ENCODE measurements at regions not wholly inside any gene's neighbourhood (a gene's known extent, or its start where the extent isn't known, plus 50 kb on each side); places are given as distances from the start of the nearest gene placed in this dataset.

DNA sequence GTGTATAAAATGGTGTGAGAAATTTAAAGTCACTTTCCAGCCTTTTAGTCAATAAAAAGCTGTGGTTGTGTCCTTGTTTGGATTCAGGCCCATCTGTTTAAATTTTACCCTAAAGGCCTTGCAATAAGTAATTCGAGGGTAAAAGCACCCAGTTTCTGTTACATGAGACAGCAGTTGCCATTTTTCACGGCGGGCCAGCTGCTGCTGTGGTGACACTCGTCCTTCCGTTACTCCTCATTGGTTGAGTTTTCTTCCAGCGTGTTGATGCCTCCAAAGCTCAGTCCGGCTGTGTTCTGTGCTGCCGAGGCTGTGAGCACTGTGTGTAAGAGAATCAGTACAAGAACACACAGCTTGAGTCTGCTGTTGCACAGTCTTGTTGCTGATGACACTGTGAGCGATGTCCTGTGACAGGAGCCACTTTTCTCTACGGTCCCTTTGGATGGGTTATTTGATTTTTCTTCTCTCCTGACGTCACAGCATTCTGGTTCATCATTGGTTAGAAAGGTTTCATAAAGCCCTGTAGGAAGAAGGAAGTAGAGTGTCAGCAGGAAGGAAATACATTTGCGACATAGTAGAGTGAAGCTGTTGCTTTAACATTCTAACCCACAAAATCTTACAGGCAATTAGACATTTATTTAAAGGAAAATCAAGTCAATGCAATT, 602.5 kb upstream of the ARGLU1 start:
- no peak for DNase-seq (ENCODE audit: low read depth)
- no peak overlapping the region for H3K4me3 ChIP-seq (ENCODE audit: low read length)
- TF ChIP-seq, protein P1, sequence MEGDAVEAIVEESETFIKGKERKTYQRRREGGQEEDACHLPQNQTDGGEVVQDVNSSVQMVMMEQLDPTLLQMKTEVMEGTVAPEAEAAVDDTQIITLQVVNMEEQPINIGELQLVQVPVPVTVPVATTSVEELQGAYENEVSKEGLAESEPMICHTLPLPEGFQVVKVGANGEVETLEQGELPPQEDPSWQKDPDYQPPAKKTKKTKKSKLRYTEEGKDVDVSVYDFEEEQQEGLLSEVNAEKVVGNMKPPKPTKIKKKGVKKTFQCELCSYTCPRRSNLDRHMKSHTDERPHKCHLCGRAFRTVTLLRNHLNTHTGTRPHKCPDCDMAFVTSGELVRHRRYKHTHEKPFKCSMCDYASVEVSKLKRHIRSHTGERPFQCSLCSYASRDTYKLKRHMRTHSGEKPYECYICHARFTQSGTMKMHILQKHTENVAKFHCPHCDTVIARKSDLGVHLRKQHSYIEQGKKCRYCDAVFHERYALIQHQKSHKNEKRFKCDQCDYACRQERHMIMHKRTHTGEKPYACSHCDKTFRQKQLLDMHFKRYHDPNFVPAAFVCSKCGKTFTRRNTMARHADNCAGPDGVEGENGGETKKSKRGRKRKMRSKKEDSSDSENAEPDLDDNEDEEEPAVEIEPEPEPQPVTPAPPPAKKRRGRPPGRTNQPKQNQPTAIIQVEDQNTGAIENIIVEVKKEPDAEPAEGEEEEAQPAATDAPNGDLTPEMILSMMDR (IDR thresholded peaks at IDR 0.05; ENCODE audit: insufficient read depth, low read depth, low read length, missing control alignments), result no peak

DNA sequence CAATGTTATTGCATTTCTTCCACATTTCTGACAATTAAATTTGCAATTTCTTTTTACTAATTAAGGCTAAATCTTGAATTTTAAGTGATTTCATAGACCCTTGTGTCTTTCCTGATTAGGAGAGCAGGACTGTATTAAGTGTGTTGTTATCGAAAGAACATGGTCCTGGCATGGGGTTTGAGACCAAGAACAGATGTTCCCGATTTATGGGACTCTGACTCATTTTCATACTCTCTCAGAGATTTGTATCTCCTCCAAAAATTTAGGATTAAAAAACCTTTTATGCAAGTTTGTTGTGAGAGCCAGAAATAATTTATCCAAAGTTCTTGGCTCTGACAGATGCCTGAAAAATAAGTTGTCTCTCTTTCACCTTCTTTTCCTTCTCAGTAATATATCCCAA, 589.3 kb upstream of the ARGLU1 start:
- DNase-seq (ENCODE audit: low read depth), result no peak
- no peak overlapping the region for H3K4me3 ChIP-seq (ENCODE audit: low read length)

DNA sequence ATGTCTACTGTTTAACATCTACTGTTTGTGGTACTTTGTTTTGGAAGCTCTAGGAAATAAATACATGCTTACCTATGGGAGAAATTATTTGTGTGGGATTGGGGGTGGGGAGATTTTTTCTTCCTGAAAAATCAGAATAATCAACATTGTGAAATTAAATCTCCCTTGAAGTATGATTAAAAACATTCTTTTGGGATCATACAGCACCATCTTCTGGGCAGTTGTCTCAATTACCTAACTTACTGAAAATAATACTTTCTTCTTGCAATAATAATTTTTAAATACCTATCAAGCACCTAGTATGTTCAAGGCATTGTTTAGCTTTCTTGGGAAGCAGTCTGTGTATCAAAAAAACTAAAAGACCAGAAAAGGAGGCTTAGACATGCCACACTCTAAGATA, 576.5 kb upstream of the ARGLU1 start:
- TF ChIP-seq, protein P1 (IDR thresholded peaks at IDR 0.05; ENCODE audit: insufficient read depth, low read depth, low read length, missing control alignments), result peak; percentile 4
- no peak overlapping the region for H3K4me3 ChIP-seq (ENCODE audit: low read length)
- peak; percentile 4 for DNase-seq (ENCODE audit: low read depth)

More for the DNA sequence above, 589.3 kb upstream of the ARGLU1 start:
- TF ChIP-seq, protein P1 (IDR thresholded peaks at IDR 0.05; ENCODE audit: insufficient read depth, low read depth, low read length, missing control alignments), result no peak

DNA sequence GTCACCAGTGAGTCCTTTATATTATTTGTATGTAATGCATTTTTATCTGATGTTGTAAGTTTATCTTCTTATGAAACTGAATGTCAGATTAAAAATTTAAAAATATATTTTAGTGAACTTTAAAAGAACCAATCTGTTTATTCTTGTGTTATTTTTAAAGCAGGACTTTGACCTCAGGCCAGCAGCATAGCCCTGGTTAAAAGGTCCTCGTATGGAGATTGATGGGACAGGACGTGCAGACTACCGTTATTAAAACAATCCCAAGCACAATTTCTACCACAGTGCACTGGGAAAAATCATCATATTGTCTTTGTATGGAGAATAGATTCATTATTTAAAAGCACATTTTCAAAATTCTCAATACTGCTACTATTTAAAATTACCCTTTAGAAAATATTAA, 573.8 kb upstream of the ARGLU1 start:
- DNase-seq (ENCODE audit: low read depth), result no peak
- no peak overlapping the region for H3K4me3 ChIP-seq (ENCODE audit: low read length)
- TF ChIP-seq, protein P1 (IDR thresholded peaks at IDR 0.05; ENCODE audit: insufficient read depth, low read depth, low read length, missing control alignments), result no peak

DNA sequence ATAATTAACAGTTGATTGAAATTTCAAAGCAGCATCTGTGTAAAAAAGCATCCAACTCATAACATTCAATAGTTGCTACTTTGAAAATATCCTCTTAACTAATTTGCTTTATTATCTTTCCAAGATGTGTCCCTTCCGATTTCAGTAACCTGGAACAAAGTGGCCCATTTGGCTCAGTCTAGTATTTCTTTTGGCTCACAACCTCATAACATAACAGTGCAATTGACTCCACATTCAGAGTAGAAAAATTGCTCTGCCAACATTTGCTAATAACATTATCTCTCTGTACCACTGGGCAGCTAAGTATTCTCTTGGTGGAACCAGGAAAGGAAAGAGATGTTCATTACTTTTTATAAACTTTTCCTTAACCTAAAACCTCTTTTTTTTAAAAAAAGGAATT, 571.1 kb upstream of the ARGLU1 start:
- no peak for DNase-seq (ENCODE audit: low read depth)
- TF ChIP-seq, protein P1 (IDR thresholded peaks at IDR 0.05; ENCODE audit: insufficient read depth, low read depth, low read length, missing control alignments), result no peak
- H3K4me3 ChIP-seq (ENCODE audit: low read length), result no peak overlapping the region

DNA sequence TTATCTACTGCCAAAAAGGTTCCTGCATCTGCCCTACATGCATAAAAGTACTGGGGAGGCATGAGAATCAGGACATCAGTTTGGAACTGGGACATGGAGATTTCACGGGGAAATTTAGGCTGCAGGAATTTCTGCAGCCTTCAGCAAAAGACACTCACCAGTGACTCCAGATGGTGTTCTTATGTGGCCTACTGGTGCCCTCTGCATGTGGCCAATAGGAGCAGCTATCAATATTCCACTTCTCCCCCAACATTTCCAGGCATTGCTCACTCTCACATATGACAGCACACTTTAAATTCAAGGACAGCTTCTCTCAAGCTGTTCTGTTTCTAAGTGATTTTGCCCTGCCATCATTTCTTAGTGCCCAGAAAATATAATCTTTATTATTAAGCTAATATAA, 570.5 kb upstream of the ARGLU1 start:
- TF ChIP-seq, protein P1 (IDR thresholded peaks at IDR 0.05; ENCODE audit: insufficient read depth, low read depth, low read length, missing control alignments), result no peak
- no peak overlapping the region for H3K4me3 ChIP-seq (ENCODE audit: low read length)
- no peak for DNase-seq (ENCODE audit: low read depth)

DNA sequence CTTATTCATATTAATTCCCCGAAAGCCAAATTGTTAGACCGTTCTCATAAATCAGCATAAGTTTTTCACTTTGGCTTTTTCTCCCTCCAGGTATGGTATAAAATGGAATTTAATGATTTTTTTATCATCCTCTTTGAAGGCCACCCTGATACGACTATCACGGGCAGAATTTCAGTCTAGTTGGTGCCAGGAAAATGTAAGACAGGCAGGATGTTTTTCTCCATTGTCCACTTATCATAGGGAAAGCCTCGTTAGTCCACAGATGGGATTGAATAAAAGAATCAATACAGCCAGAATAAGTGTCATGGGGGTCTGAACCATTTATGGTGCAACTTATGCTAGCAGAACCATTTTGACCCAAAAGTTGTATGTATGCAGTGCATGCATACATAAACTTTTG, 566.0 kb upstream of the ARGLU1 start:
- TF ChIP-seq, protein P1 (IDR thresholded peaks at IDR 0.05; ENCODE audit: insufficient read depth, low read depth, low read length, missing control alignments), result no peak
- H3K4me3 ChIP-seq (ENCODE audit: low read length), result no peak overlapping the region
- no peak for DNase-seq (ENCODE audit: low read depth)
